Astrocyte (in vitro differentiated cells and primary cell): ENCODE measurements at regions not wholly inside any gene's neighbourhood (a gene's known extent, or its start where the extent isn't known, plus 50 kb on each side); places are given as distances from the start of the nearest gene placed in this dataset.

Source experiments
- EZH2 ChIP-seq: IDR thresholded peaks from 2 replicates; pipeline ENCODE4 v1.6.1; 2012; ENCODE audit warnings: mild to moderate bottlenecking, low read length, inconsistent platforms; ENCODE audit not compliant: insufficient read depth
- TF ChIP-seq, protein P1 (sequence below): IDR thresholded peaks from 2 replicates; pipeline ENCODE4 v1.5.1; 2011; ENCODE audit warnings: low read depth, mild to moderate bottlenecking, inconsistent platforms, low read length, moderate library complexity; ENCODE audit not compliant: insufficient read depth

DNA sequence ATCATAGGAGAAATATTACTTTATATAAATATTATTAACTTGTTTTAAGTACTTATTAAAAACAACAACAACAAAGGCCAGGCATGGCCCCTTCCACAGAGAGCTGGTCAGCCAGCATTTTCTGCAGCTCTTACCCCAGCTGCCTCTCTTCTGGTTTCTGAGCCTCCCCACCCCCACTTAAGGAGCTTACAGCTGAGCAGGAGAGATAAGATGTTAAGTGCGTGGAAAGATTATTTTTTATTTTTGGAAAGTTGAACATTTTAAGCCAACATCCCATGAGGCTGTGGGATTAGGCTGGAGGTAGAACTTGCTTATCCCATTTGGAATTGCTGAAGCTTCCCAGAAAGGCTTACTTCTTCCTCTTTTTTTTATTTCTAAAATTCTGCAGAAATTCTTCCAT lies 401.2 kb downstream of the SEC14L1 start:
- TF ChIP-seq, protein P1, sequence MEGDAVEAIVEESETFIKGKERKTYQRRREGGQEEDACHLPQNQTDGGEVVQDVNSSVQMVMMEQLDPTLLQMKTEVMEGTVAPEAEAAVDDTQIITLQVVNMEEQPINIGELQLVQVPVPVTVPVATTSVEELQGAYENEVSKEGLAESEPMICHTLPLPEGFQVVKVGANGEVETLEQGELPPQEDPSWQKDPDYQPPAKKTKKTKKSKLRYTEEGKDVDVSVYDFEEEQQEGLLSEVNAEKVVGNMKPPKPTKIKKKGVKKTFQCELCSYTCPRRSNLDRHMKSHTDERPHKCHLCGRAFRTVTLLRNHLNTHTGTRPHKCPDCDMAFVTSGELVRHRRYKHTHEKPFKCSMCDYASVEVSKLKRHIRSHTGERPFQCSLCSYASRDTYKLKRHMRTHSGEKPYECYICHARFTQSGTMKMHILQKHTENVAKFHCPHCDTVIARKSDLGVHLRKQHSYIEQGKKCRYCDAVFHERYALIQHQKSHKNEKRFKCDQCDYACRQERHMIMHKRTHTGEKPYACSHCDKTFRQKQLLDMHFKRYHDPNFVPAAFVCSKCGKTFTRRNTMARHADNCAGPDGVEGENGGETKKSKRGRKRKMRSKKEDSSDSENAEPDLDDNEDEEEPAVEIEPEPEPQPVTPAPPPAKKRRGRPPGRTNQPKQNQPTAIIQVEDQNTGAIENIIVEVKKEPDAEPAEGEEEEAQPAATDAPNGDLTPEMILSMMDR, result no peak
- no peak for TF ChIP-seq EZH2
